AG08395 (cell line): ENCODE measurements at regions not wholly inside any gene's neighbourhood (a gene's known extent, or its start where the extent isn't known, plus 50 kb on each side); places are given as distances from the start of the nearest gene placed in this dataset.

Source experiments
- DNase-seq: peaks from one replicate; pipeline ENCODE4 v3.0.0; 2012; ENCODE audit warnings: mixed read lengths, low spot score

- no peak for DNase-seq
Measured at GRCh38 chr10:121418126-121418777, 180.0 kb downstream of the FGFR2 start.

GRCh38 chr10:121420006-121420405 is 178.2 kb downstream of the FGFR2 start:
- DNase-seq = no peak

GRCh38 chr10:121422096-121422495 is 176.1 kb downstream of the FGFR2 start:
- no peak for DNase-seq

- DNase-seq = no peak
Measured at GRCh38 chr10:121425623-121426022, 172.6 kb downstream of the FGFR2 start.

- DNase-seq = no peak
Measured at GRCh38 chr10:121426307-121426706, 171.9 kb downstream of the FGFR2 start.
